PC-3 (cell line): ENCODE measurements at regions not wholly inside any gene's neighbourhood (a gene's known extent, or its start where the extent isn't known, plus 50 kb on each side); places are given as distances from the start of the nearest gene placed in this dataset.

ENCODE experiments used
- ATAC-seq: fragments of 200-7000 bp; cut with Tn5 transposase; 2 replicates; pipeline ENCODE4 v1.9.1; 2020; ENCODE audit warnings: mild to moderate bottlenecking, moderate library complexity
- BruUV-seq: library from RNA; stranded (reverse); fragments of 400-500 nt; replicated peaks from 2 replicates; lab custom pipeline; 2021; lab: Mats Ljungman, UMichigan
- CTCF ChIA-PET: fragments of 300-600 bp; sonication (Branson Sonifier 250); formaldehyde crosslinking; loops from one replicate; lab custom pipeline; 2022; ENCODE audit warnings: antibody characterized with exemption; lab: Charles Lee
- POLR2A ChIA-PET: fragments of 300-600 bp; sonication (Branson Sonifier 250); formaldehyde crosslinking; loops from one replicate; lab custom pipeline; 2022; ENCODE audit warnings: antibody characterized with exemption; ENCODE audit not compliant: unreplicated experiment; lab: Charles Lee
- DNase-seq: peaks from one replicate; pipeline ENCODE4 v3.0.0-alpha.2; 2015
- H2AFZ ChIP-seq: fragments of 300-600 bp; sonication (generic); 2 replicates; pipeline ENCODE4 v1.6.0; 2016; ENCODE audit warnings: antibody characterized with exemption, low read length
- H3F3A ChIP-seq: fragments of 300-600 bp; sonication (generic); one replicate; pipeline ENCODE4 v1.6.0; 2017; ENCODE audit warnings: antibody characterized with exemption, low read length, control low read depth, mild to moderate bottlenecking; ENCODE audit not compliant: unreplicated experiment
- H3K27ac ChIP-seq: fragments of 300-600 bp; sonication (generic); 2 replicates; pipeline ENCODE4 v1.5.1; 2016; ENCODE audit warnings: mild to moderate bottlenecking, low read length
- H3K27me3 ChIP-seq: fragments of 300-600 bp; sonication (generic); 2 replicates; pipeline ENCODE4 v1.6.1; 2016; ENCODE audit warnings: low read length, mixed read lengths
- H3K36me3 ChIP-seq: fragments of 300-600 bp; sonication (generic); 2 replicates; pipeline ENCODE4 v1.6.1; 2016; ENCODE audit warnings: low read depth, mixed run types, low read length, mixed read lengths
- H3K4me1 ChIP-seq: fragments of 300-600 bp; sonication (generic); 2 replicates; pipeline ENCODE4 v1.5.1; 2016; ENCODE audit warnings: low read length; ENCODE audit not compliant: insufficient read depth
- H3K4me2 ChIP-seq: fragments of 300-600 bp; sonication (generic); 2 replicates; pipeline ENCODE4 v1.6.0; 2016; ENCODE audit warnings: low read length
- H3K4me3 ChIP-seq: fragments of 300-600 bp; sonication (generic); 2 replicates; pipeline ENCODE4 v1.5.1; 2016; ENCODE audit warnings: mild to moderate bottlenecking, low read length, mixed read lengths
- H3K79me2 ChIP-seq: fragments of 300-600 bp; sonication (generic); 2 replicates; pipeline ENCODE4 v1.6.1; 2017; ENCODE audit warnings: low read length, mixed read lengths
- H3K9ac ChIP-seq: fragments of 300-600 bp; sonication (generic); 2 replicates; pipeline ENCODE4 v1.6.0; 2016; ENCODE audit warnings: mild to moderate bottlenecking, low read length
- H3K9me2 ChIP-seq: fragments of 300-600 bp; sonication (generic); replicated peaks from 2 replicates; pipeline ENCODE4 v1.6.1; 2016; ENCODE audit warnings: mixed run types, low read length, mixed read lengths
- H3K9me3 ChIP-seq: fragments of 300-600 bp; sonication (generic); 2 replicates; pipeline ENCODE4 v1.6.1; 2016; ENCODE audit warnings: low read length, mixed read lengths
- H4K20me1 ChIP-seq: fragments of 300-600 bp; sonication (generic); 2 replicates; pipeline ENCODE4 v1.6.1; 2016; ENCODE audit warnings: low read length, mixed read lengths
- CTCF ChIP-seq: fragments of 300-600 bp; sonication (generic); conservative IDR thresholded peaks from 2 replicates; pipeline ENCODE4 v1.5.1; 2017; ENCODE audit warnings: antibody characterized with exemption, low read depth, mild to moderate bottlenecking, low read length
- EZH2 ChIP-seq: fragments of 300-600 bp; sonication (generic); IDR thresholded peaks from one replicate; pipeline ENCODE4 v1.6.1; 2017; ENCODE audit warnings: antibody characterized with exemption, mild to moderate bottlenecking, low read length; ENCODE audit not compliant: unreplicated experiment
- EZH2phosphoT487 ChIP-seq: fragments of 300-600 bp; sonication (generic); IDR thresholded peaks from 2 replicates; pipeline ENCODE4 v1.6.1; 2018; ENCODE audit warnings: mild to moderate bottlenecking, antibody characterized with exemption, low read length, borderline replicate concordance
- intact Hi-C: fragments of 100-400 bp; cut with micrococcal nuclease; formaldehyde crosslinking; loops from 2 replicates; pipeline ENCODE4 v1.9.0; 2023

GRCh38 chr4:156223985-156224384 is 270.3 kb upstream of the CTSO start:
- no peak overlapping the region for H3K9ac ChIP-seq
- no peaks in the 10 kb centered on the region for H3K9me2 ChIP-seq
- H3K79me2 ChIP-seq = no peaks in the 10 kb centered on the region
- TF ChIP-seq EZH2phosphoT487 (no peak), CTCF (no peak), EZH2 (no peak)
- no peaks in the 10 kb centered on the region for H3K36me3 ChIP-seq
- no peak overlapping the region for H3K27ac ChIP-seq
- no peak overlapping the region for H3K4me3 ChIP-seq
- H3K4me2 ChIP-seq = no peak overlapping the region
- POLR2A ChIA-PET = no interaction called here
- H3K4me1 ChIP-seq = peaks cover 7% of the 10 kb centered on the region; the same call in 1 of the 2 replicates
- ATAC-seq = peak; percentile 76
- CTCF ChIA-PET = interaction anchor here (0.6 kb wide), 1 partner anchor 42 kb away, joined by 4 read pairs; no protein-coding TSS in a partner anchor
- no TSS peak for BruUV-seq
- H2AFZ ChIP-seq = no peak overlapping the region
- H3K9me3 ChIP-seq = no peaks in the 10 kb centered on the region
- intact Hi-C loops = no loop called here
- peak; percentile 56 for DNase-seq
- no peaks in the 10 kb centered on the region for H3K27me3 ChIP-seq
- no peaks in the 10 kb centered on the region for H4K20me1 ChIP-seq
- H3F3A ChIP-seq = no peaks in the 10 kb centered on the region

DNA sequence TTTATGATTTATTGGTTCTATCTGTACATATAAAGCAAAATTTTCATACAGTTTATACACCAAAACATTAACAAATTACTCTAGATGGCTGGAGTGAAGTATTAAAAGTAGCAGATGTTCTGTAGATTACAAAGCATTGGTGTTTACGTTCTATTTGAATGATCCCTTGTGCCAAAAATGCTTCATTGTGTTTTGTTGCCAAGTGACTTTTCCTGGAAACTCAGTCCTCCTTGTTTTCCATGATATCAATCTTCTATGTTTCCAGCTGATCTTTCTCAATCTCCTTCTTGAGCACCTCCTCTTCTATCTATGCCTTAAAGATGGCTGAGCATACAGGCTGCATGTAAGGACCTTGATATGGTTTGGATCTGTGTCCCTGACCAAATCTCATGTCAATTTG is 263.6 kb upstream of the CTSO start:
- intact Hi-C loops = no loop called here
- Histone ChIP-seq H2AFZ (no peak overlapping the region), H4K20me1 (no peaks in the 10 kb centered on the region), H3K36me3 (no peaks in the 10 kb centered on the region), H3K27ac (no peak overlapping the region), H3K9ac (no peak overlapping the region), H3K79me2 (no peaks in the 10 kb centered on the region), H3K4me2 (no peak overlapping the region), H3K27me3 (no peaks in the 10 kb centered on the region), H3K4me1 (no peaks in the 10 kb centered on the region), H3K4me3 (no peak overlapping the region), H3K9me2 (no peaks in the 10 kb centered on the region), H3F3A (no peaks in the 10 kb centered on the region), H3K9me3 (no peaks in the 10 kb centered on the region)
- no peak for TF ChIP-seq EZH2
- TF ChIP-seq CTCF = no peak
- TF ChIP-seq EZH2phosphoT487 = no peak
- ChIA-PET POLR2A (no interaction called here), CTCF (no interaction called here)
- ATAC-seq (no peak), DNase-seq (no peak)
- no TSS peak for BruUV-seq

DNA sequence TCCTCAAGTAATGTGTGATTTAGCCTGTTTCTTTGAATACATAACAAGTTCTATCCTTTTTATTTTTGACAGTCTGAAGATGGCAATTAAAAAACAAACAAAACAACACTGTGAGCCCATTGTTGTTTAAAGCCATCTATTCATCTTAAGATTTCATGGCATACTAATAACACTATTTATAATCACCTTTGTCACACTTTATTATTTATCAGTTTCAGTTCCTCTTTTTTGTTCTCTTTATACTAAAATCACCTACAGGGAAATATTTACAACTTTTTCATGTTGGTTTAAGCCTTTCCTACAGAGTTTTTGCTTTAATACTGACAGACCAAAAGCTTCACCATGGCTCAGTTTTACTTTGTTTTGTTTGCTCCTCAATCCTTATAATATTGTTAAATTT is 247.4 kb upstream of the CTSO start:
- no TSS peak for BruUV-seq
- Histone ChIP-seq H3K36me3 (no peaks in the 10 kb centered on the region), H3K27me3 (no peaks in the 10 kb centered on the region), H3K9me2 (no peaks in the 10 kb centered on the region), H3K4me2 (no peak overlapping the region), H3K4me3 (no peak overlapping the region), H3F3A (no peaks in the 10 kb centered on the region), H3K27ac (no peak overlapping the region), H2AFZ (no peak overlapping the region), H3K4me1 (no peaks in the 10 kb centered on the region), H3K79me2 (no peaks in the 10 kb centered on the region), H3K9me3 (no peaks in the 10 kb centered on the region), H4K20me1 (no peaks in the 10 kb centered on the region), H3K9ac (no peak overlapping the region)
- ChIA-PET CTCF (no interaction called here), POLR2A (no interaction called here)
- DNase-seq = no peak
- ATAC-seq = no peak
- no peak for TF ChIP-seq CTCF
- no peak for TF ChIP-seq EZH2
- no peak for TF ChIP-seq EZH2phosphoT487
- intact Hi-C loops = no loop called here
